ENCODE measurements at regions not wholly inside any gene's neighbourhood (a gene's known extent, or its start where the extent isn't known, plus 50 kb on each side); places are given as distances from the start of the nearest gene placed in this dataset.

- H3K27me3 ChIP-seq (replicated peaks in 1 of 4; ENCODE audit: control insufficient read depth in 3 of 4, extremely low read depth in 1 of 4, insufficient read depth in 3 of 4, low read length in 3 of 4) = no peaks in the 10 kb centered on the region
- no peak overlapping the region for H2BK15ac ChIP-seq (ENCODE audit: low read length)
- H4K20me1 ChIP-seq (replicated peaks in 1 of 2; ENCODE audit: control insufficient read depth in 1 of 2, insufficient read depth in 2 of 2, low read length in 2 of 2) = no peaks in the 10 kb centered on the region
- H3K4ac ChIP-seq (replicated peaks; ENCODE audit: insufficient read length, low read depth, low read length) = no peak overlapping the region
- no peaks in the 10 kb centered on the region for H3K9me3 ChIP-seq (ENCODE audit: insufficient read depth in 2 of 2, low read depth in 1 of 2, low read length in 1 of 2)
- H2AFZ ChIP-seq (ENCODE audit: low read length) = no peak overlapping the region
- FAIRE-seq (no peak), DNase-seq (ENCODE audit: low read depth in 1 of 2, low spot score in 2 of 2) (no peak)
- H4K5ac ChIP-seq (ENCODE audit: insufficient read length, low read depth, low read length) = no peak overlapping the region
- no peak overlapping the region for H3K9ac ChIP-seq (replicated peaks in 1 of 4; ENCODE audit: extremely low read depth in 1 of 4, low read depth in 3 of 4, low read length in 3 of 4)
- no peak overlapping the region for H3K18ac ChIP-seq (ENCODE audit: extremely low read depth, low read length)
- no peaks in the 10 kb centered on the region for H3K79me2 ChIP-seq (ENCODE audit: control insufficient read depth in 1 of 2, insufficient read depth in 2 of 2, low read length in 2 of 2)
- H2BK120ac ChIP-seq (replicated peaks; ENCODE audit: low read depth, low read length) = no peak overlapping the region
- H3K23ac ChIP-seq (ENCODE audit: insufficient read length) = no peak overlapping the region
- H3K56ac ChIP-seq (replicated peaks; ENCODE audit: insufficient read length, low read depth, low read length) = no peak overlapping the region
- H4K91ac ChIP-seq (replicated peaks; ENCODE audit: insufficient read length, low read length) = no peak overlapping the region
- H2BK12ac ChIP-seq (ENCODE audit: low read depth, low read length) = no peak overlapping the region
- H2AK5ac ChIP-seq (ENCODE audit: low read depth, low read length) = no peak overlapping the region
- H3K23me2 ChIP-seq (ENCODE audit: low read depth, low read length) = no peaks in the 10 kb centered on the region
- H3K14ac ChIP-seq (ENCODE audit: insufficient read length) = no peak overlapping the region
- 93% methylated on average over 1 of the region's 1 CpG; no CpG with 5 or more reads in 1 of the 2 experiments for WGBS, 2 experiments (ENCODE audit: extremely low coverage in 1 of 2, insufficient coverage in 1 of 2, insufficient read length in 1 of 2, insufficient replicate concordance in 2 of 2, low coverage in 1 of 2, low lambda C conversion rate in 2 of 2, missing lambda C conversion rate in 1 of 2)
- no peaks in the 10 kb centered on the region for H3K36me3 ChIP-seq (ENCODE audit: control insufficient read depth in 2 of 4, insufficient read depth in 4 of 4, low read length in 3 of 4)
- no peaks in the 10 kb centered on the region for H3K4me1 ChIP-seq (replicated peaks in 1 of 4; ENCODE audit: control insufficient read depth in 3 of 4, insufficient read depth in 4 of 4, low read length in 3 of 4)
- POLR2A ChIA-PET (ENCODE audit: partially characterized antibody) = no interaction called here
- CTCF ChIA-PET (ENCODE audit: partially characterized antibody) = interaction anchor here (1.4 to 1.5 kb wide), 2 partner anchors 19 to 136 kb away, joined by 3 to 6 read pairs; no protein-coding TSS in a partner anchor
- H3K4me2 ChIP-seq (ENCODE audit: insufficient read depth in 1 of 2, low read depth in 2 of 2, low read length in 2 of 2) = no peak overlapping the region
- H4K8ac ChIP-seq (ENCODE audit: extremely low read depth, insufficient read depth, low read length) = no peak overlapping the region
- H2BK20ac ChIP-seq (ENCODE audit: low read length) = no peak overlapping the region
- no peaks in the 10 kb centered on the region for H3K79me1 ChIP-seq (ENCODE audit: low read depth, low read length)
- no peak for TF ChIP-seq CREB1 (IDR thresholded peaks at IDR 0.05)
- no peak for TF ChIP-seq RAD21 (IDR thresholded peaks at IDR 0.05 in 1 of 2, conservative IDR thresholded peaks at IDR 0.05 in 1 of 2; ENCODE audit: low read depth in 2 of 2, low read length in 2 of 2)
- TF ChIP-seq HDAC2 (IDR thresholded peaks at IDR 0.05; ENCODE audit: borderline replicate concordance in 1 of 2, low read depth in 2 of 2, low read length in 2 of 2) = no peak
- no peak for TF ChIP-seq SP1 (IDR thresholded peaks at IDR 0.05; ENCODE audit: low read depth, low read length)
- no peak overlapping the region for H3K27ac ChIP-seq (ENCODE audit: low read depth, low read length)
- no peak overlapping the region for H2BK5ac ChIP-seq (ENCODE audit: low read depth, low read length)
- no peak overlapping the region for H3K4me3 ChIP-seq (ENCODE audit: extremely low read depth in 1 of 4, insufficient read depth in 2 of 4, low read depth in 3 of 4, low read length in 4 of 4)
These were observed 220.6 kb upstream of the FAM241A start for GRCh38 chr4:111924696-111925095.
